GM23248 (cell line): ENCODE measurements at regions not wholly inside any gene's neighbourhood (a gene's known extent, or its start where the extent isn't known, plus 50 kb on each side); places are given as distances from the start of the nearest gene placed in this dataset.

Source experiments
- DNase-seq: peaks from one replicate; pipeline ENCODE4 v3.0.0-alpha.2; 2015
- H2AFZ ChIP-seq: fragments of 200-600 bp; sonication (generic); 2 replicates; pipeline ENCODE4 v1.6.1; 2016; ENCODE audit warnings: antibody characterized with exemption
- H3F3A ChIP-seq: fragments of 200-600 bp; sonication (generic); 2 replicates; pipeline ENCODE4 v1.6.1; 2016; ENCODE audit warnings: mild to moderate bottlenecking, antibody characterized with exemption, mixed run types; ENCODE audit not compliant: insufficient read depth
- H3K27ac ChIP-seq: fragments of 200-600 bp; sonication (generic); 2 replicates; pipeline ENCODE4 v1.5.1; 2016; ENCODE audit warnings: mild to moderate bottlenecking
- H3K27me3 ChIP-seq: fragments of 200-600 bp; sonication (generic); replicated peaks from 2 replicates; pipeline ENCODE4 v1.6.1; 2016; ENCODE audit warnings: mild to moderate bottlenecking; ENCODE audit not compliant: insufficient read depth
- H3K36me3 ChIP-seq: fragments of 200-600 bp; sonication (generic); 2 replicates; pipeline ENCODE4 v1.6.1; 2016; ENCODE audit warnings: low read depth, mild to moderate bottlenecking
- H3K4me1 ChIP-seq: fragments of 200-600 bp; sonication (generic); 2 replicates; pipeline ENCODE4 v1.6.1; 2016; ENCODE audit warnings: mild to moderate bottlenecking; ENCODE audit not compliant: insufficient read depth
- H3K4me2 ChIP-seq: fragments of 200-600 bp; sonication (generic); one replicate; pipeline ENCODE4 v1.6.1; 2016; ENCODE audit warnings: mild to moderate bottlenecking; ENCODE audit not compliant: unreplicated experiment
- H3K4me3 ChIP-seq: fragments of 200-600 bp; sonication (generic); 2 replicates; pipeline ENCODE4 v1.5.1; 2016; ENCODE audit warnings: mild to moderate bottlenecking
- H3K79me2 ChIP-seq: fragments of 200-600 bp; sonication (generic); 2 replicates; pipeline ENCODE4 v1.6.1; 2016; ENCODE audit warnings: mild to moderate bottlenecking; ENCODE audit not compliant: insufficient read depth
- H3K9ac ChIP-seq: fragments of 200-600 bp; sonication (generic); 2 replicates; pipeline ENCODE4 v1.6.1; 2016; ENCODE audit warnings: mild to moderate bottlenecking
- H3K9me2 ChIP-seq: fragments of 200-600 bp; sonication (generic); 2 replicates; pipeline ENCODE4 v1.6.1; 2016; ENCODE audit warnings: mixed run types, mild to moderate bottlenecking, moderate library complexity; ENCODE audit not compliant: insufficient read depth
- H3K9me3 ChIP-seq: fragments of 200-600 bp; sonication (generic); one replicate; pipeline ENCODE4 v1.6.1; 2017; ENCODE audit warnings: low read depth
- H4K20me1 ChIP-seq: fragments of 200-600 bp; sonication (generic); 2 replicates; pipeline ENCODE4 v1.6.0; 2016; ENCODE audit not compliant: insufficient read depth
- EZH2 ChIP-seq: fragments of 200-600 bp; sonication (generic); IDR thresholded peaks from 2 replicates; pipeline ENCODE4 v1.6.1; 2018; ENCODE audit warnings: antibody characterized with exemption, mild to moderate bottlenecking; ENCODE audit not compliant: insufficient read depth, poor library complexity, severe bottlenecking
- EZH2phosphoT487 ChIP-seq: fragments of 200-600 bp; sonication (generic); IDR thresholded peaks from 2 replicates; pipeline ENCODE4 v1.6.1; 2018; ENCODE audit warnings: antibody characterized with exemption, moderate library complexity, mild to moderate bottlenecking, low read depth; ENCODE audit not compliant: insufficient read depth
- WGBS, 2 experiments: methylation state at CpG; one replicate each; pipeline ENCODE4 v1.1.6; 2015 to 2017; ENCODE audit warnings: low lambda C conversion rate in 2 of 2, low coverage in 1 of 2; ENCODE audit errors: missing lambda C conversion rate in 2 of 2; 5-methylcytosine and 5-hydroxymethylcytosine counted together
- in situ Hi-C: fragments of 300-500 bp; cut with MboI; formaldehyde crosslinking; loops from 2 replicates; pipeline ENCODE4 v1.15.0; 2020

DNA sequence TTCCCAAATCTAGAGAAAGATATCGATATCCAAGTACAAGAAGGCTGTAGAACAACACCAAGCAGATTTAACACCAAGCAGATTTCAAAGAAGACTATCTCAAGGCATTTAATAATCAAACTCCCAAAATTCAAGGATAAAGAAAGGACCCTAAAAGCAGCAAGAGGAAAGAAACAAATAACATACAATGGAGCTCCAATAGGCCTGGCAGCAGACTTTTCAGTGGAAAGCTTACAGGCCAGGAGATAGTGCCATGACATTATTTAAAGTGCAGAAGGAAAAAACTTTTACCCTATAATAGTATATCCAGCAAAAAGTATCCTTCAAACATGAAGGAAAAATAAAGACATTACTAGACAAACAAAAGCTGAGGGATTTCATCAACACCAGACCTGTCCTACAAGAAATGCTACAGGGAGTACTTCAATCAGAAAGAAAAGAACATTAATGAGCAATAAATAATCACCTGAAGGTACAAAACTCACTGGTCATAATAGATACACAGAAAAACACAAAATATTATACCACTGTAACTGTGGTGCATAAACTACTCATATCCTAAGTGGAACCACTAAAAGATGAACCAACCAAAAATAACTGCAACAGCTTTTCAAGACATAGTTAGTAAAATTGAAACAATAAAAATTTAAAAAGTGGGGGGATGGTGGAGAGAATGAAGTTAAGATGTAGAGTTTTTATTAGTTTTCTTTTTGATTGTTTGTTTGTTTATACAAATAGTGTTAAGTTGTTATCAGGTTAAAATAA, 267.2 kb downstream of the AUH start:
- no peak for TF ChIP-seq EZH2
- TF ChIP-seq EZH2phosphoT487: no peak
- in situ Hi-C loops: no loop called here
- WGBS, 2 experiments: 78 to 79% methylated on average over 1 of the region's 1 CpG
- Histone ChIP-seq H3K9me3 (no peaks in the 10 kb centered on the region), H3K4me1 (peaks cover 7% of the 10 kb centered on the region), H3F3A (peaks cover 7% of the 10 kb centered on the region; the same call in 1 of the 2 replicates), H3K4me2 (no peak overlapping the region), H4K20me1 (no peaks in the 10 kb centered on the region), H3K9ac (no peak overlapping the region), H3K27me3 (no peaks in the 10 kb centered on the region), H3K36me3 (no peaks in the 10 kb centered on the region), H3K4me3 (no peak overlapping the region), H3K9me2 (no peaks in the 10 kb centered on the region), H3K79me2 (no peaks in the 10 kb centered on the region), H2AFZ (no peak overlapping the region), H3K27ac (no peak overlapping the region)
- DNase-seq: no peak

DNA sequence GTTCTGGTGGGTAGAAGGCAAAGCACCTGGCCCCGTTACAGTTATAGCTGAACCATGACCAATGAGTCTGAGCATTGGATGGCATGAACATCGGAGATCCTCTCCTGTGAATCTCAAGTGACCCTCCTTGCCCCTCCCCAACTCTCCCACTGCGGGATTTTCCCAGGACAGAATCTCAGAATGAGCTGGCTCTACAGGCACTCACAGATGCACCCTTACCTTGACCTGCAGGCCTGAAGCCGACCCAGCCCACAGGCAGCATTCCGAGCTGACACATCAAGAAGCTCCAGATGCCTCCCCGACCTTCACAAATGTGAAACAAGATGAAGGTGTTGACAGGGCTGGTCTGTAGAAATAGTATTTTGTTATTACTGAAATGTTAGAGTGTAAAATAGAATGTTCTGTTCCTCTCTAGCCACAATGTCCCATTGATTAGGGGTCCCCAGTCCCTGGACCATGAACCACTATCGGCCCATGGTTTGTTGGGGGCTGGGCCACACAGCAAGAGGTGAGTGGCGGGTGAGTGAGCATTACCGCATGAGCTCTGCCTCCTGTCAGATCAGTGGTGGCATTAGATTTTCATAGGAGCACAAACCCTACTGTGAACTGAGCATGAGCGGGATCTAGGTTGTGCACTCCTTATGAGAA, 263.4 kb downstream of the AUH start:
- Histone ChIP-seq H3K9me3 (no peaks in the 10 kb centered on the region), H3K27ac (no peak overlapping the region), H3K4me2 (no peak overlapping the region), H3K9ac (no peak overlapping the region), H3F3A (peaks cover 15% of the 10 kb centered on the region; the same call in 1 of the 2 replicates), H2AFZ (no peak overlapping the region), H3K36me3 (no peaks in the 10 kb centered on the region), H3K4me1 (peaks cover 17% of the 10 kb centered on the region), H3K9me2 (no peaks in the 10 kb centered on the region), H3K79me2 (no peaks in the 10 kb centered on the region), H3K4me3 (no peak overlapping the region), H3K27me3 (no peaks in the 10 kb centered on the region), H4K20me1 (no peaks in the 10 kb centered on the region)
- no peak for TF ChIP-seq EZH2phosphoT487
- no peak for TF ChIP-seq EZH2
- 93 to 94% methylated on average over 10 of the region's 10 CpGs for WGBS, 2 experiments
- in situ Hi-C loops: no loop called here
- DNase-seq: no peak

DNA sequence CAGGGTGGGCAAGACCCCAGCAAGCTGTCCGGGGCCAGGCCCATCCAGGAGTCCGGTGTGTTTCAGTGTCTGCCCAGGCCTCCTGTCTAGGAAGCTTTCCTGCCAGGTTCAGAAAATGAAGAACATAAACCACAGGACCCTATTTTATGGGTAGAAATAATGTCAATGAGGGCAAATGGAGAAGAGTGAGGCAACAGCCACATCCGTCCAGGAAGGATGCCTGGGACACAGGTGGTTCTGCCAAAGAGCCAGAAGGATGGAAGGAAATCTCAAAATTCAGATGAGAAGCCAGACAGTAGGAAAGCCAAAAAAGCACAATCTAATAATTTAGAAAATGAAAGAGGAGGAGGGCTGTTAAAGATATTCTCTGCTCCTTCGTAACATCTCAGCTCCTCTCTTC, 262.3 kb downstream of the AUH start:
- Histone ChIP-seq H3K4me1 (peaks cover 17% of the 10 kb centered on the region), H3K9ac (peak overlapping the region; percentile 59), H3K9me2 (no peaks in the 10 kb centered on the region), H3K27ac (peak overlapping the region; percentile 61), H3K4me3 (peak overlapping the region; percentile 39), H3K79me2 (no peaks in the 10 kb centered on the region), H2AFZ (no peak overlapping the region), H3K9me3 (no peaks in the 10 kb centered on the region), H3K36me3 (no peaks in the 10 kb centered on the region), H4K20me1 (no peaks in the 10 kb centered on the region), H3F3A (peaks cover 15% of the 10 kb centered on the region; the same call in 1 of the 2 replicates), H3K4me2 (peak overlapping the region; percentile 81), H3K27me3 (no peaks in the 10 kb centered on the region)
- no peak for DNase-seq
- WGBS, 2 experiments: 80 to 85% methylated on average over 4 of the region's 4 CpGs
- no peak for TF ChIP-seq EZH2phosphoT487
- no peak for TF ChIP-seq EZH2
- in situ Hi-C loops: no loop called here

DNA sequence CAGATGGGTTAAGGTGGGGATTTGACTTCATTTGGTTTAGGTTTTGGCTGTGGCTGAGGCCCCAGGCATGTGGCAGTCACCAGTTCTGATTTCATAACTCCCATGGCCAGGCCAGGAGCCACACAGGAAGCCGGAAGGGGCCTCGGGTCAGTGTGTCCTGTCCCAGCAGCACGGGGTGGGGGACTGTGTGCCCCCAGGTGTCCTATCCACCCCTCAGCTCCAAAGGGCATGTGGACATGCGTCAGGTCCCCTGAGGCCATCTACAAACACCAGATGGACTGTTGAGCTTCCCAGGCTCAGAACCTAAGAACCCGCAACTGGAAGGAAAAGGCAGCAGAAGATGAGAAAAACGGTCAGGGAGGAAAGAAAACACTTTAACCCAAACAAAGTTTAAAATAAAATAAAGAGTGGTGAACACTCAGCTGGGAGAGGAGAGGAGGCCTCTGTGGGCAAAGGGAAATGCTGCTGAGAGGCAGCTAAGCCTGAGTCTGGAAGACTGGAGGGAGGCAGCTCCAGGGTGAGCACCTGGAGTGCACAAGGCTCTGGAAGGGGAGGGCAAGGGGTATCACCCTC, 260.8 kb downstream of the AUH start:
- no peaks in the 10 kb centered on the region for H3K27me3 ChIP-seq
- no peaks in the 10 kb centered on the region for H3K36me3 ChIP-seq
- H3K9ac ChIP-seq: peak overlapping the region; percentile 35; the same call in 1 of the 2 replicates
- H3K27ac ChIP-seq: no peak overlapping the region
- H3F3A ChIP-seq: peaks cover 15% of the 10 kb centered on the region; the same call in 1 of the 2 replicates
- H4K20me1 ChIP-seq: no peaks in the 10 kb centered on the region
- WGBS, 2 experiments: 71 to 73% methylated on average over 6 of the region's 6 CpGs
- no peak for DNase-seq
- H3K9me2 ChIP-seq: no peaks in the 10 kb centered on the region
- H3K4me1 ChIP-seq: peaks cover 17% of the 10 kb centered on the region
- H3K9me3 ChIP-seq: no peaks in the 10 kb centered on the region
- TF ChIP-seq EZH2phosphoT487 (no peak), EZH2 (no peak)
- H3K79me2 ChIP-seq: no peaks in the 10 kb centered on the region
- in situ Hi-C loops: no loop called here
- no peak overlapping the region for H2AFZ ChIP-seq
- peak overlapping the region; percentile 45 for H3K4me2 ChIP-seq
- H3K4me3 ChIP-seq: no peak overlapping the region
